Uterus (tissue), 3 donors: ENCODE measurements at regions not wholly inside any gene's neighbourhood (a gene's known extent, or its start where the extent isn't known, plus 50 kb on each side); places are given as distances from the start of the nearest gene placed in this dataset.

ENCODE experiments used
- DNase-seq, 2 donors: peaks; one replicate each; pipeline ENCODE4 v3.0.0-alpha.2; 2019 to 2020
- H3K27ac ChIP-seq, 2 donors: fragments of 200-600 bp; sonication (generic); 1 replicate in 1 of 2; 2 replicates in 1 of 2; pipeline ENCODE4 v1.5.1; 2016 to 2018
- H3K27me3 ChIP-seq, 2 donors: fragments of 200-600 bp; sonication (generic); one replicate each; pipeline ENCODE4 v1.5.1; 2018 to 2019; ENCODE audit warnings: control low read depth in 1 of 2
- H3K36me3 ChIP-seq, 2 donors: fragments of 200-600 bp; sonication (generic); one replicate each; pipeline ENCODE4 v1.5.1; 2019; ENCODE audit warnings: control low read depth in 1 of 2
- H3K4me1 ChIP-seq, 2 donors: fragments of 200-600 bp; sonication (generic); one replicate each; pipeline ENCODE4 v1.5.1; 2018 to 2019; ENCODE audit warnings: control low read depth in 1 of 2
- H3K4me3 ChIP-seq, 2 donors: fragments of 200-600 bp; sonication (generic); 1 replicate in 1 of 2; 2 replicates in 1 of 2; pipeline ENCODE4 v1.5.1; 2018 to 2019; ENCODE audit warnings: mild to moderate bottlenecking in 1 of 2
- H3K9me3 ChIP-seq, 2 donors: fragments of 200-600 bp; sonication (generic); one replicate each; pipeline ENCODE4 v1.5.1; 2019; ENCODE audit warnings: control low read depth in 1 of 2
- CTCF ChIP-seq, 4 experiments: fragments of 200-600 bp in 2 of 4; fragments of 450-650 bp in 2 of 4; sonication (generic) in 2 of 4; IDR thresholded peaks; one replicate each; pipeline ENCODE4 v1.5.1; 2016 to 2019; ENCODE audit warnings: antibody characterized with exemption in 4 of 4, mild to moderate bottlenecking in 2 of 4, moderate library complexity in 1 of 4
- POLR2A ChIP-seq, 2 donors: fragments of 450-650 bp; IDR thresholded peaks; one replicate each; pipeline ENCODE4 v1.6.1; 2016; ENCODE audit warnings: antibody characterized with exemption in 2 of 2, mild to moderate bottlenecking in 1 of 2, moderate library complexity in 1 of 2
- intact Hi-C: fragments of 100-400 bp; cut with DNase I; formaldehyde crosslinking; loops from one replicate; pipeline ENCODE4 v1.15.1; 2023; ENCODE audit warnings: low total_unique reads
- donor health status: DM: yes; HTN: yes; CAD: no.

GRCh38 chr4:175559526-175559925, 252.5 kb downstream of the GPM6A start:
- no peak overlapping the region for H3K27ac ChIP-seq
- no peaks in the 10 kb centered on the region for H3K27me3 ChIP-seq
- H3K4me3 ChIP-seq: no peak overlapping the region
- H3K9me3 ChIP-seq: no peaks in the 10 kb centered on the region
- no peak for TF ChIP-seq POLR2A (IDR thresholded peaks at IDR 0.05)
- TF ChIP-seq CTCF (IDR thresholded peaks at IDR 0.05): no peak
- intact Hi-C loops: no loop called here
- H3K4me1 ChIP-seq: no peaks in the 10 kb centered on the region
- H3K36me3 ChIP-seq: no peaks in the 10 kb centered on the region
- no peak for DNase-seq

- intact Hi-C loops: no loop called here
- no peak for TF ChIP-seq POLR2A (IDR thresholded peaks at IDR 0.05)
- Histone ChIP-seq H3K9me3 (no peaks in the 10 kb centered on the region), H3K4me1 (no peaks in the 10 kb centered on the region), H3K27ac (no peak overlapping the region), H3K4me3 (no peak overlapping the region), H3K27me3 (no peaks in the 10 kb centered on the region), H3K36me3 (no peaks in the 10 kb centered on the region)
- no peak for DNase-seq
Observed at GRCh38 chr4:175560604-175561003, 251.5 kb downstream of the GPM6A start.

- intact Hi-C loops: no loop called here
- Histone ChIP-seq H3K9me3 (no peaks in the 10 kb centered on the region), H3K36me3 (no peaks in the 10 kb centered on the region), H3K27ac (no peak overlapping the region), H3K4me3 (no peak overlapping the region), H3K4me1 (no peaks in the 10 kb centered on the region), H3K27me3 (no peaks in the 10 kb centered on the region)
- DNase-seq: no peak
- TF ChIP-seq POLR2A (IDR thresholded peaks at IDR 0.05) (no peak), CTCF (IDR thresholded peaks at IDR 0.05) (no peak)
Observed at GRCh38 chr4:175561696-175562095, 250.4 kb downstream of the GPM6A start.

DNA sequence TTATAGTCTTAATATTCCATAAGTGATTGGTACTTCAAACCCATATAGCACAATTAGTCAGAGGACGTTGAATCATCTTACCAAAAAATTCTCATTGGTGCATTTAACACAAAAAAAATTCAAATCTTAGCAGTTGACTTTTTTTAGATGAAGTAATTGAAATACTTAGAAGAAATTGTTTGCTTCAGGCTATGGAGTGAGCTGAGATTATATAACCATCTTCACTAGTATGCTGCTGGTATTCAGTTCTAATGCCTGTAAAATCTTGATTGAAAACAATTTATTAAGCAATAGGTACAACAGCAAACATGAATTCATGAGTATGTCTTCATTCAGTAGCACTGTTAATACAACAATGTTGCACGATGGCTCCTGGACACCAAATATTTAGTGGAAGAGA, 250.0 kb downstream of the GPM6A start:
- Histone ChIP-seq H3K27ac (no peak overlapping the region), H3K9me3 (no peaks in the 10 kb centered on the region), H3K4me1 (no peaks in the 10 kb centered on the region), H3K4me3 (no peak overlapping the region), H3K36me3 (no peaks in the 10 kb centered on the region), H3K27me3 (no peaks in the 10 kb centered on the region)
- no peak for DNase-seq
- intact Hi-C loops: no loop called here
- no peak for TF ChIP-seq CTCF (IDR thresholded peaks at IDR 0.05)
- TF ChIP-seq POLR2A (IDR thresholded peaks at IDR 0.05): no peak

DNA sequence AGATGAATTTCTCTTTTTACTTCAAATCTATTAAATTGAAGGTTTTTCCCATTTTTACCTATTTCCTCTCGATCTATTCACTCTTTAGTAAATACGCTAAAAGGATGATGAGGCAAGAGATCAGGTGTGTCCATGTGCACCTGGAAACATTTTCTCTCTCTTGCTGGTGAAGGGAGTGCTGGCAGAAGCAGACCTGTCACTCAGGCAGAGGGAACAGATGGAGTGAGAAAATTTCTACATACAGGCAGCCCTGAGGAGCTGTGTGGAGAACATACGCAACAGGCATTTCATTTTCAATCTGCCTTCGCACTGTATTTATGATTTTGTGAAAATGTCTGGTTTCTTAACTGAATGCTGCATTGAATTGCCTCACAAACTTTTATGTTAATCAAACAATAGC, 249.5 kb downstream of the GPM6A start:
- Histone ChIP-seq H3K4me1 (no peaks in the 10 kb centered on the region), H3K36me3 (no peaks in the 10 kb centered on the region), H3K27me3 (no peaks in the 10 kb centered on the region), H3K4me3 (no peak overlapping the region), H3K27ac (no peak overlapping the region), H3K9me3 (no peaks in the 10 kb centered on the region)
- TF ChIP-seq POLR2A (IDR thresholded peaks at IDR 0.05): no peak
- TF ChIP-seq CTCF (IDR thresholded peaks at IDR 0.05): no peak
- intact Hi-C loops: no loop called here
- no peak for DNase-seq
